ENCODE measurements at regions not wholly inside any gene's neighbourhood (a gene's known extent, or its start where the extent isn't known, plus 50 kb on each side); places are given as distances from the start of the nearest gene placed in this dataset.

- Histone ChIP-seq H3K9me3 (ENCODE audit: insufficient read depth, low read length) (no peaks in the 10 kb centered on the region), H3K4me1 (ENCODE audit: low read length) (no peaks in the 10 kb centered on the region), H3K36me3 (replicated peaks; ENCODE audit: low read depth, low read length) (no peaks in the 10 kb centered on the region), H3K4me2 (ENCODE audit: low read length) (no peak overlapping the region), H3K9ac (ENCODE audit: low read length) (no peak overlapping the region), H3K4me3 (ENCODE audit: low read length) (no peak overlapping the region), H4K20me1 (ENCODE audit: insufficient read depth, low read length) (no peaks in the 10 kb centered on the region), H2AFZ (ENCODE audit: low read depth, low read length) (no peak overlapping the region), H3K27me3 (ENCODE audit: low read depth, low read length) (peaks cover 19% of the 10 kb centered on the region), H3K79me2 (ENCODE audit: low read length) (no peaks in the 10 kb centered on the region), H3K27ac (ENCODE audit: low read length) (no peak overlapping the region)
- no peak for TF ChIP-seq EZH2phosphoT487 (IDR thresholded peaks at IDR 0.05; ENCODE audit: low read depth)
- TF ChIP-seq, protein P1, sequence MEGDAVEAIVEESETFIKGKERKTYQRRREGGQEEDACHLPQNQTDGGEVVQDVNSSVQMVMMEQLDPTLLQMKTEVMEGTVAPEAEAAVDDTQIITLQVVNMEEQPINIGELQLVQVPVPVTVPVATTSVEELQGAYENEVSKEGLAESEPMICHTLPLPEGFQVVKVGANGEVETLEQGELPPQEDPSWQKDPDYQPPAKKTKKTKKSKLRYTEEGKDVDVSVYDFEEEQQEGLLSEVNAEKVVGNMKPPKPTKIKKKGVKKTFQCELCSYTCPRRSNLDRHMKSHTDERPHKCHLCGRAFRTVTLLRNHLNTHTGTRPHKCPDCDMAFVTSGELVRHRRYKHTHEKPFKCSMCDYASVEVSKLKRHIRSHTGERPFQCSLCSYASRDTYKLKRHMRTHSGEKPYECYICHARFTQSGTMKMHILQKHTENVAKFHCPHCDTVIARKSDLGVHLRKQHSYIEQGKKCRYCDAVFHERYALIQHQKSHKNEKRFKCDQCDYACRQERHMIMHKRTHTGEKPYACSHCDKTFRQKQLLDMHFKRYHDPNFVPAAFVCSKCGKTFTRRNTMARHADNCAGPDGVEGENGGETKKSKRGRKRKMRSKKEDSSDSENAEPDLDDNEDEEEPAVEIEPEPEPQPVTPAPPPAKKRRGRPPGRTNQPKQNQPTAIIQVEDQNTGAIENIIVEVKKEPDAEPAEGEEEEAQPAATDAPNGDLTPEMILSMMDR (IDR thresholded peaks at IDR 0.05; ENCODE audit: low read depth, low read length): no peak
Measured at GRCh38 chr15:91695799-91696198, 157.7 kb upstream of the SLCO3A1 start.

DNA sequence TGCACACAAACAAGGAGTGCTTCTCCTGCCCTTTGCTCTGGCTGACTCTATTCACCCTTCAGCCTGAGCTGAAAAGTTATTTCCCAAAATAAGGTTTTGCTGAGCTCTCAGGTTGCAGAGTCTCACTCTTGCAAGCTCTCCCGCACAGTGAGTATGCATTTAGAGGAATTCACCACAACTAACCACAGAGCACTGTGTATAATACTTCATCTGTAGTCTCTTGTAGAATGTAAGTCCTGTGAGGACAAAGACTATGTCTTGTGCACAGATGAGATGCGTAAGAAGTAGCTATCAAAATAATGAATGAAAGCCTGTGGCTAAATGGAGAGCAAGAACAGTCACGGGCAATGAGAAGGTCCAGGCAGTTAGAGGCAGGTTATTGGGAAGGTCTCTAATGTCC lies 156.5 kb upstream of the SLCO3A1 start:
- no peaks in the 10 kb centered on the region for H3K36me3 ChIP-seq (replicated peaks; ENCODE audit: low read depth, low read length)
- TF ChIP-seq, protein P1 (IDR thresholded peaks at IDR 0.05; ENCODE audit: low read depth, low read length): no peak
- no peak for TF ChIP-seq EZH2phosphoT487 (IDR thresholded peaks at IDR 0.05; ENCODE audit: low read depth)
- no peaks in the 10 kb centered on the region for H3K79me2 ChIP-seq (ENCODE audit: low read length)
- H3K9me3 ChIP-seq (ENCODE audit: insufficient read depth, low read length): no peaks in the 10 kb centered on the region
- H3K27ac ChIP-seq (ENCODE audit: low read length): no peak overlapping the region
- peaks cover 19% of the 10 kb centered on the region for H3K27me3 ChIP-seq (ENCODE audit: low read depth, low read length)
- H3K4me1 ChIP-seq (ENCODE audit: low read length): no peaks in the 10 kb centered on the region
- no peak overlapping the region for H3K4me2 ChIP-seq (ENCODE audit: low read length)
- no peak overlapping the region for H3K9ac ChIP-seq (ENCODE audit: low read length)
- no peak overlapping the region for H2AFZ ChIP-seq (ENCODE audit: low read depth, low read length)
- H3K4me3 ChIP-seq (ENCODE audit: low read length): no peak overlapping the region
- H4K20me1 ChIP-seq (ENCODE audit: insufficient read depth, low read length): no peaks in the 10 kb centered on the region

- Histone ChIP-seq H3K27ac (ENCODE audit: low read length) (no peak overlapping the region), H3K4me1 (ENCODE audit: low read length) (no peaks in the 10 kb centered on the region), H3K4me3 (ENCODE audit: low read length) (no peak overlapping the region), H3K36me3 (replicated peaks; ENCODE audit: low read depth, low read length) (no peaks in the 10 kb centered on the region), H4K20me1 (ENCODE audit: insufficient read depth, low read length) (no peaks in the 10 kb centered on the region), H2AFZ (ENCODE audit: low read depth, low read length) (no peak overlapping the region), H3K79me2 (ENCODE audit: low read length) (no peaks in the 10 kb centered on the region), H3K4me2 (ENCODE audit: low read length) (no peak overlapping the region), H3K9ac (ENCODE audit: low read length) (no peak overlapping the region), H3K9me3 (ENCODE audit: insufficient read depth, low read length) (no peaks in the 10 kb centered on the region), H3K27me3 (ENCODE audit: low read depth, low read length) (peaks cover 19% of the 10 kb centered on the region)
- no peak for TF ChIP-seq EZH2phosphoT487 (IDR thresholded peaks at IDR 0.05; ENCODE audit: low read depth)
- TF ChIP-seq, protein P1 (IDR thresholded peaks at IDR 0.05; ENCODE audit: low read depth, low read length): no peak
Measured at GRCh38 chr15:91698241-91698640, 155.3 kb upstream of the SLCO3A1 start.

- peaks cover 19% of the 10 kb centered on the region for H3K27me3 ChIP-seq (ENCODE audit: low read depth, low read length)
Measured at GRCh38 chr15:91699741-91700140, 153.8 kb upstream of the SLCO3A1 start.

More at GRCh38 chr15:91699741-91700140, 153.8 kb upstream of the SLCO3A1 start:
- H3K4me1 ChIP-seq (ENCODE audit: low read length): no peaks in the 10 kb centered on the region
- H3K27ac ChIP-seq (ENCODE audit: low read length): no peak overlapping the region
- H3K4me3 ChIP-seq (ENCODE audit: low read length): no peak overlapping the region
- no peaks in the 10 kb centered on the region for H3K79me2 ChIP-seq (ENCODE audit: low read length)
- H3K9ac ChIP-seq (ENCODE audit: low read length): no peak overlapping the region
- no peak overlapping the region for H2AFZ ChIP-seq (ENCODE audit: low read depth, low read length)
- H4K20me1 ChIP-seq (ENCODE audit: insufficient read depth, low read length): no peaks in the 10 kb centered on the region
- H3K36me3 ChIP-seq (replicated peaks; ENCODE audit: low read depth, low read length): no peaks in the 10 kb centered on the region
- no peak overlapping the region for H3K4me2 ChIP-seq (ENCODE audit: low read length)
- TF ChIP-seq, protein P1 (IDR thresholded peaks at IDR 0.05; ENCODE audit: low read depth, low read length): no peak
- TF ChIP-seq EZH2phosphoT487 (IDR thresholded peaks at IDR 0.05; ENCODE audit: low read depth): no peak
- no peaks in the 10 kb centered on the region for H3K9me3 ChIP-seq (ENCODE audit: insufficient read depth, low read length)

Measured in OCI-LY3 (cell line).